HepG2 (cell line): ENCODE measurements at regions not wholly inside any gene's neighbourhood (a gene's known extent, or its start where the extent isn't known, plus 50 kb on each side); places are given as distances from the start of the nearest gene placed in this dataset.
A peak's percentile ranks its signal among the peaks of the same experiment; 100 is the strongest.

Experiments used
- ATAC-seq: fragments of 200-7000 bp; cut with Tn5 transposase; 3 replicates; pipeline ENCODE4 v1.9.1; 2020; ENCODE audit warnings: mild to moderate bottlenecking, moderate library complexity
- BruUV-seq: library from RNA; stranded (reverse); fragments of 400-500 nt; replicated peaks from 2 replicates; lab custom pipeline; 2021; lab: Mats Ljungman, UMichigan
- CTCF ChIA-PET: fragments of 300-600 bp; formaldehyde crosslinking; extraction: SDS; loops from one replicate; lab custom pipeline; 2021; ENCODE audit warnings: low total read pairs, inconsistent platforms, low intra/inter-chr PET ratio; lab: Yijun Ruan, JAX
- POLR2A ChIA-PET: fragments of 350-600 bp; sonication (Branson Sonifier 250); formaldehyde crosslinking; loops from one replicate; lab custom pipeline; 2020; ENCODE audit warnings: antibody characterized with exemption, inconsistent platforms; lab: Yijun Ruan, JAX
- DNase-seq: peaks from one replicate; pipeline ENCODE4 v3.0.0-alpha.2; 2015; ENCODE audit warnings: low spot score
- FAIRE-seq: peaks from 3 replicates; lab custom pipeline; 2011; peaks lifted over from hg19 to GRCh38; lab: Jason Lieb, UNC
- H2AFZ ChIP-seq: one replicate; pipeline ENCODE4 v1.6.1; 2011; ENCODE audit warnings: low read length, inconsistent platforms
- H3K27ac ChIP-seq: fragments of 300-600 bp; 3 replicates; pipeline ENCODE4 v1.8.0; 2011; ENCODE audit warnings: mixed run types, mild to moderate bottlenecking, mixed read lengths, low read length, inconsistent platforms; ENCODE audit not compliant: insufficient read depth; ENCODE audit errors: extremely low read length
- H3K27me3 ChIP-seq, 2 experiments: fragments of 200-600 bp in 1 of 2; 2 replicates in 1 of 2; 3 replicates in 1 of 2; pipeline versions ENCODE4 v1.6.0 to v1.8.0; 2011; ENCODE audit warnings: low read length in 2 of 2, mild to moderate bottlenecking in 2 of 2, moderate library complexity in 2 of 2, inconsistent platforms in 1 of 2; ENCODE audit not compliant: insufficient read depth in 2 of 2, control insufficient read depth in 1 of 2
- H3K36me3 ChIP-seq, 2 experiments: fragments of 200-600 bp in 1 of 2; replicated peaks in 1 of 2; 2 replicates in 1 of 2; 3 replicates in 1 of 2; pipeline versions ENCODE4 v1.5.1 to v1.8.0; 2011; ENCODE audit warnings: low read length in 2 of 2, inconsistent platforms in 1 of 2; ENCODE audit not compliant: insufficient read depth in 2 of 2, control insufficient read depth in 1 of 2
- H3K4me1 ChIP-seq: 2 replicates; pipeline ENCODE4 v1.5.1; 2012; ENCODE audit warnings: low read length, inconsistent platforms; ENCODE audit not compliant: insufficient read depth
- H3K4me2 ChIP-seq: 2 replicates; pipeline ENCODE4 v1.6.0; 2011; ENCODE audit warnings: low read depth, low read length, inconsistent platforms
- H3K4me3 ChIP-seq, 3 experiments: fragments of 200-600 bp in 1 of 3; sonication (generic), shearing (Covaris generic) in 1 of 3; replicated peaks in 1 of 3; 2 replicates each; pipeline ENCODE4 v1.5.1; 2011 to 2016; ENCODE audit warnings: low read length in 3 of 3, inconsistent platforms in 2 of 3, low read depth in 2 of 3, mild to moderate bottlenecking in 2 of 3, control low read depth in 1 of 3, mixed read lengths in 1 of 3; ENCODE audit not compliant: insufficient read depth in 1 of 3
- H3K79me2 ChIP-seq: one replicate; pipeline ENCODE4 v1.6.1; 2011; ENCODE audit warnings: low read length, inconsistent platforms; ENCODE audit not compliant: insufficient read depth
- H3K9ac ChIP-seq: 2 replicates; pipeline ENCODE4 v1.6.0; 2011; ENCODE audit warnings: mild to moderate bottlenecking, low read depth, low read length, inconsistent platforms; ENCODE audit not compliant: insufficient read depth
- H3K9me3 ChIP-seq: 2 replicates; pipeline ENCODE4 v1.5.1; 2012; ENCODE audit warnings: mild to moderate bottlenecking, low read length
- H4K20me1 ChIP-seq: 2 replicates; pipeline ENCODE4 v1.6.0; 2011; ENCODE audit warnings: inconsistent platforms, mild to moderate bottlenecking, low read length, moderate library complexity; ENCODE audit not compliant: insufficient read depth
- CREB3 ChIP-seq: sonication (generic); formaldehyde crosslinking; IDR thresholded peaks from 2 replicates; pipeline ENCODE4 v1.5.0; 2020; ENCODE audit warnings: missing genetic modification reagents
- DMAP1 ChIP-seq: IDR thresholded peaks from 2 replicates; pipeline ENCODE4 v1.6.1; 2016
- EED ChIP-seq: sonication (generic); formaldehyde crosslinking; IDR thresholded peaks from 2 replicates; pipeline ENCODE4 v1.5.0; 2020; ENCODE audit warnings: mild to moderate bottlenecking, missing genetic modification reagents
- HOXA5 ChIP-seq: sonication (generic); formaldehyde crosslinking; IDR thresholded peaks from 2 replicates; pipeline ENCODE4 v1.4.0; 2020; ENCODE audit warnings: missing genetic modification reagents
- IKZF1 ChIP-seq: fragments of 450-650 bp; IDR thresholded peaks from 2 replicates; pipeline ENCODE4 v1.7.1; 2016
- KDM6A ChIP-seq: IDR thresholded peaks from 2 replicates; pipeline ENCODE4 v1.6.1; 2016; ENCODE audit warnings: low read depth
- MTERF4 ChIP-seq: sonication (generic); formaldehyde crosslinking; IDR thresholded peaks from 2 replicates; pipeline ENCODE4 v1.8.0; 2023; ENCODE audit warnings: mild to moderate bottlenecking, missing genetic modification reagents
- NCOA2 ChIP-seq: sonication (generic); formaldehyde crosslinking; IDR thresholded peaks from 2 replicates; pipeline ENCODE4 v1.8.0; 2022; ENCODE audit warnings: inconsistent platforms
- PAXIP1 ChIP-seq: sonication (generic); formaldehyde crosslinking; conservative IDR thresholded peaks from 2 replicates; pipeline ENCODE4 v1.4.0; 2020; ENCODE audit warnings: mild to moderate bottlenecking, missing genetic modification reagents, moderate library complexity
- SETDB1 ChIP-seq: sonication (generic); formaldehyde crosslinking; IDR thresholded peaks from 2 replicates; pipeline ENCODE4 v1.5.1; 2020; ENCODE audit warnings: missing genetic modification reagents, mild to moderate bottlenecking, borderline replicate concordance
- ZBTB21 ChIP-seq: sonication (generic); formaldehyde crosslinking; IDR thresholded peaks from 2 replicates; pipeline ENCODE4 v1.4.0; 2020; ENCODE audit warnings: missing genetic modification reagents
- ZNF598 ChIP-seq: sonication (generic); formaldehyde crosslinking; IDR thresholded peaks from 2 replicates; pipeline ENCODE4 v1.5.1; 2020; ENCODE audit warnings: mild to moderate bottlenecking, missing genetic modification reagents, borderline replicate concordance
- ZNF672 ChIP-seq: sonication (generic); formaldehyde crosslinking; IDR thresholded peaks from 2 replicates; pipeline ENCODE4 v1.8.1; 2022; ENCODE audit warnings: missing genetic modification reagents
- ZNF740 ChIP-seq: sonication (generic); formaldehyde crosslinking; IDR thresholded peaks from 2 replicates; pipeline ENCODE4 v1.4.0; 2020; ENCODE audit warnings: missing genetic modification reagents
- ZNF883 ChIP-seq: sonication (generic); formaldehyde crosslinking; IDR thresholded peaks from 2 replicates; pipeline ENCODE4 v1.5.1; 2020; ENCODE audit warnings: mild to moderate bottlenecking, missing genetic modification reagents; ENCODE audit errors: not compliant biosample characterization
- WGBS: methylation state at CpG from one replicate; pipeline ENCODE4 v1.1.6; 2017; ENCODE audit warnings: low lambda C conversion rate; 5-methylcytosine and 5-hydroxymethylcytosine counted together
- in situ Hi-C: cut with HindIII; loops from 2 replicates; pipeline ENCODE4 v1.10.0; 2017; ENCODE audit warnings: low pct_unique_long_range_greater_than_20kb; ENCODE audit not compliant: extremely low pct_ligation_motif_present
- intact Hi-C: fragments of 100-400 bp; cut with micrococcal nuclease; formaldehyde crosslinking; loops from one replicate; pipeline ENCODE4 v1.10.0; 2022; ENCODE audit not compliant: unreplicated experiment

- TF ChIP-seq PAXIP1 (CRISPR knock-in tag), result peak; percentile 29; the same call in 1 of the 2 replicates
- TF ChIP-seq DMAP1 (CRISPR knock-in tag), result no peak
- TF ChIP-seq, all 625 proteins: peak for 8
These were observed 804.5 kb downstream of the C4orf33 start (continued) for GRCh38 chr4:129900430-129900953.

GRCh38 chr4:129901205-129901604 is 805.3 kb downstream of the C4orf33 start:
- DNase-seq (no peak), FAIRE-seq (no peak), ATAC-seq (no peak)
- ChIA-PET CTCF (no interaction called here), POLR2A (no interaction called here)
- Histone ChIP-seq H2AFZ (no peak overlapping the region), H3K79me2 (no peaks in the 10 kb centered on the region), H3K4me3 (no peak overlapping the region), H3K27me3 (no peaks in the 10 kb centered on the region), H4K20me1 (no peaks in the 10 kb centered on the region), H3K27ac (no peak overlapping the region), H3K9ac (no peak overlapping the region), H3K9me3 (no peaks in the 10 kb centered on the region), H3K4me1 (peaks cover 18% of the 10 kb centered on the region), H3K4me2 (no peak overlapping the region), H3K36me3 (no peaks in the 10 kb centered on the region)
- in situ Hi-C loops, result no loop called here
- BruUV-seq, result no TSS peak
- intact Hi-C loops, result no loop called here
- WGBS, result 0% methylated on average over 1 of the region's 1 CpG
- TF ChIP-seq ZNF598 (CRISPR knock-in tag) (no peak), NCOA2 (CRISPR knock-in tag) (no peak), ZNF672 (CRISPR knock-in tag) (no peak), ZBTB21 (no peak), KDM6A (CRISPR knock-in tag) (no peak), EED (CRISPR knock-in tag) (no peak), HOXA5 (no peak), SETDB1 (CRISPR knock-in tag) (no peak), IKZF1 (no peak), MTERF4 (CRISPR knock-in tag) (no peak), ZNF740 (CRISPR knock-in tag) (no peak), ZNF883 (CRISPR knock-in tag) (no peak), CREB3 (CRISPR knock-in tag) (no peak)
